Prostate gland (tissue), 2 donors: ENCODE measurements at regions not wholly inside any gene's neighbourhood (a gene's known extent, or its start where the extent isn't known, plus 50 kb on each side); places are given as distances from the start of the nearest gene placed in this dataset.

Experiments
- DNase-seq: peaks from one replicate; pipeline ENCODE4 v3.0.0-alpha.2; 2019; ENCODE audit warnings: low spot score
- H3K27ac ChIP-seq, 2 donors: fragments of 200-600 bp; sonication (generic); 2 replicates each; pipeline ENCODE4 v1.5.1; 2017 to 2019
- H3K27me3 ChIP-seq: fragments of 200-600 bp; sonication (generic); replicated peaks from 2 replicates; pipeline ENCODE4 v1.5.1; 2019; ENCODE audit not compliant: insufficient read depth
- H3K36me3 ChIP-seq, 2 donors: fragments of 200-600 bp; sonication (generic); 1 replicate in 1 of 2; 2 replicates in 1 of 2; pipeline versions ENCODE4 v1.5.1 to v1.8.1; 2017 to 2019
- H3K4me1 ChIP-seq: fragments of 200-600 bp; sonication (generic); replicated peaks from 2 replicates; pipeline ENCODE4 v1.5.1; 2019
- H3K4me3 ChIP-seq, 2 donors: fragments of 200-600 bp; sonication (generic); 2 replicates each; pipeline ENCODE4 v1.5.1; 2017 to 2019
- H3K9me3 ChIP-seq: fragments of 200-600 bp; sonication (generic); 2 replicates; pipeline ENCODE4 v1.5.1; 2017
- POLR2A ChIP-seq: fragments of 450-650 bp; IDR thresholded peaks from one replicate; pipeline ENCODE4 v1.6.1; 2016; ENCODE audit warnings: antibody characterized with exemption, mild to moderate bottlenecking
- POLR2AphosphoS5 ChIP-seq: sonication (generic); formaldehyde crosslinking; IDR thresholded peaks from one replicate; pipeline ENCODE4 v1.6.1; 2017; ENCODE audit warnings: antibody characterized with exemption
- WGBS: methylation state at CpG from one replicate; pipeline ENCODE4 v1.1.5; 2018; 5-methylcytosine and 5-hydroxymethylcytosine counted together
- intact Hi-C: fragments of 100-400 bp; cut with DNase I; formaldehyde crosslinking; loops from one replicate; pipeline ENCODE4 v1.14.2; 2022
- TF ChIP-seq, protein P1 (sequence below), 4 experiments: fragments of 200-600 bp in 2 of 4; fragments of 450-650 bp in 2 of 4; sonication (generic) in 2 of 4; IDR thresholded peaks; 1 replicate in 3 of 4; 2 replicates in 1 of 4; pipeline ENCODE4 v1.5.1; 2016 to 2019; ENCODE audit warnings: antibody characterized with exemption in 4 of 4, mild to moderate bottlenecking in 2 of 4, moderate library complexity in 2 of 4

DNA sequence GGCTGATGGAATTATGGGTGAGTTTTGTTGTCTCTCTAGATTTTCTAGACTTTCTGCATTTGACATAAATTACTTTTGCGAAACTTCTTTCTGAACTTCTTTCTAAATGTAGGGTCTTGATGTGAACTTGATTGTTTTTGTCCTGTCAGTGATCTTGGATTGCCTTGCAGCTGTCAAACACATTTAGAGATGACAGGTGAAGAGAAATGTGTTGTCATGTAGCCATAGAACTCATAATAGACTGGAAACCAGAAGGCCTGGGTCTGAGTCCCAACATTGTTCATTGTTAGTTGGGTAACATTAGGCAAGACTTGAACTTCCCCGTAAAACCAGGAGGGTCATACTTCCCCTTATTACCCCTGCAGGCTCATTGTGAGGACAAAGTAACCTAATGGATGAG lies 109.0 kb downstream of the LRIG3 start:
- TF ChIP-seq, protein P1, sequence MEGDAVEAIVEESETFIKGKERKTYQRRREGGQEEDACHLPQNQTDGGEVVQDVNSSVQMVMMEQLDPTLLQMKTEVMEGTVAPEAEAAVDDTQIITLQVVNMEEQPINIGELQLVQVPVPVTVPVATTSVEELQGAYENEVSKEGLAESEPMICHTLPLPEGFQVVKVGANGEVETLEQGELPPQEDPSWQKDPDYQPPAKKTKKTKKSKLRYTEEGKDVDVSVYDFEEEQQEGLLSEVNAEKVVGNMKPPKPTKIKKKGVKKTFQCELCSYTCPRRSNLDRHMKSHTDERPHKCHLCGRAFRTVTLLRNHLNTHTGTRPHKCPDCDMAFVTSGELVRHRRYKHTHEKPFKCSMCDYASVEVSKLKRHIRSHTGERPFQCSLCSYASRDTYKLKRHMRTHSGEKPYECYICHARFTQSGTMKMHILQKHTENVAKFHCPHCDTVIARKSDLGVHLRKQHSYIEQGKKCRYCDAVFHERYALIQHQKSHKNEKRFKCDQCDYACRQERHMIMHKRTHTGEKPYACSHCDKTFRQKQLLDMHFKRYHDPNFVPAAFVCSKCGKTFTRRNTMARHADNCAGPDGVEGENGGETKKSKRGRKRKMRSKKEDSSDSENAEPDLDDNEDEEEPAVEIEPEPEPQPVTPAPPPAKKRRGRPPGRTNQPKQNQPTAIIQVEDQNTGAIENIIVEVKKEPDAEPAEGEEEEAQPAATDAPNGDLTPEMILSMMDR (IDR thresholded peaks at IDR 0.05) = no peak
- TF ChIP-seq POLR2AphosphoS5 (no peak), POLR2A (no peak)
- Histone ChIP-seq H3K9me3 (no peaks in the 10 kb centered on the region), H3K27ac (no peak overlapping the region), H3K4me3 (no peak overlapping the region), H3K4me1 (no peaks in the 10 kb centered on the region), H3K27me3 (no peaks in the 10 kb centered on the region), H3K36me3 (no peaks in the 10 kb centered on the region)
- 83% methylated on average over 2 of the region's 2 CpGs for WGBS
- intact Hi-C loops = loop anchor here (10.0 kb wide), 1 partner anchor 273 kb away; no protein-coding TSS in a partner anchor
- DNase-seq = no peak

DNA sequence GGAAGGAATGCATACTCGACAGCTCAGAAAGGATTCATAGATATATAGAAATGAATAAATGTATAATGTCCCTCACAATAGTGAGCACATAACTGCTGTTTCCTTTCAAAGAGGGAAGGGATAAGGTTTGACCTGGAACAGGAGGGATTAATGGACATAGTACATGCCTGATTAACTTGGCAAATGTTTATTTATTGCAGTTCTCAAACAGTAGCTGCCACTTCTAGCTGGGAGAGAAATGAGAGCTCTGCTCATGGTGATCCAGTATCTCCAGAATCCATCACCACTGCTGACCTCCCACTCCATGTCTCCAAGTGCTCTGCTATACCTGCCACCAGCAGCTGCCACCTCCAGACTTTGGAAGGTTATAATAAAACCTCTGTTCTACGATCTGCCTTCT lies 108.1 kb downstream of the LRIG3 start:
- TF ChIP-seq POLR2AphosphoS5 (no peak), POLR2A (no peak)
- TF ChIP-seq, protein P1 (IDR thresholded peaks at IDR 0.05) = no peak
- no peak overlapping the region for H3K4me3 ChIP-seq
- intact Hi-C loops = loop anchor here (10.0 kb wide), 1 partner anchor 273 kb away; no protein-coding TSS in a partner anchor
- H3K9me3 ChIP-seq = no peaks in the 10 kb centered on the region
- no peak overlapping the region for H3K27ac ChIP-seq
- no peaks in the 10 kb centered on the region for H3K36me3 ChIP-seq
- DNase-seq = no peak
- 73% methylated on average over 2 of the region's 2 CpGs for WGBS
- no peaks in the 10 kb centered on the region for H3K4me1 ChIP-seq
- H3K27me3 ChIP-seq = no peaks in the 10 kb centered on the region

DNA sequence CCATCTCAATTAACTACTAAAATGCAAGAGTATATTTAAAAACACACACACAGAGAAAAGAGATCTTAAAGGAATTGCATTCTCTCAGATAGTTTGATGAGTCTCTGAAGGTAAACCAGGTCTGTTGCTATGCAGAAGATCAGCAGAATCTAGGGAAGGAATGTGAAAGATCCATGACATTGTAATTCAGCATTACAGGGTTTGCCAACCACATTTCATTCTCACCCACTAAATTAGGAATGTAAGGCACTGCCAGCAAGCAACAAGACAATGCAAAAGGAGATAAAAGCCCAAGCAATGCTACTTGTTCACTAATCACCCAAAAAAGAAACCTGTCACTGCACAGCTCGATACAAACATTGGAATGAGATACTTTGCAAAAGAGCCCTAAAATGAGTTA lies 106.3 kb downstream of the LRIG3 start:
- no peak for DNase-seq
- no peaks in the 10 kb centered on the region for H3K9me3 ChIP-seq
- H3K4me1 ChIP-seq = no peaks in the 10 kb centered on the region
- H3K36me3 ChIP-seq = no peaks in the 10 kb centered on the region
- 19% methylated on average over 1 of the region's 1 CpG for WGBS
- no peaks in the 10 kb centered on the region for H3K27me3 ChIP-seq
- no peak overlapping the region for H3K27ac ChIP-seq
- intact Hi-C loops = loop anchor here (10.0 kb wide), 1 partner anchor 271 kb away; no protein-coding TSS in a partner anchor
- H3K4me3 ChIP-seq = no peak overlapping the region
- TF ChIP-seq POLR2A (no peak), POLR2AphosphoS5 (no peak)
- TF ChIP-seq, protein P1 (IDR thresholded peaks at IDR 0.05) = no peak

DNA sequence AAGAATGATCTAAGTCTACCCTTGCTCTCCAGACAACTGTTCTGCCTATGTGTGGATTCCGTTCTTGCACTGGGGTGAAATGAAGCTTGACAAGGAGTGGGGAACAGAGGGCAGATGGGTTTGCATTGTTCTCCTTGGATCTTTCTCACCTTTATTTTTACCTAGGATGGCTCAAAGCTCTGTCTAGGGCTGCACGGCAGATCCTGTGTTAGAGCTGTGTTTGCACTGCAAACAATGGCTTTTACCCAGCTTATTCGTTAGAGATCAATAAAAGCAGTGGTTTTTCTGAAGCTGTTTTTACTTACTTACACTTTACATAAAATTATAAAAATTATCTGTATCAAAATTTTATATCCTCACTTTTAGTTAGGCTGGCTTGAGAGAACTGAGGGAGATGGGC lies 105.1 kb downstream of the LRIG3 start:
- Histone ChIP-seq H3K4me3 (no peak overlapping the region), H3K4me1 (no peaks in the 10 kb centered on the region), H3K36me3 (no peaks in the 10 kb centered on the region), H3K27me3 (no peaks in the 10 kb centered on the region), H3K9me3 (no peaks in the 10 kb centered on the region), H3K27ac (no peak overlapping the region)
- TF ChIP-seq POLR2A = no peak
- TF ChIP-seq POLR2AphosphoS5 = no peak
- TF ChIP-seq, protein P1 (IDR thresholded peaks at IDR 0.05) = no peak
- intact Hi-C loops = loop anchor here (10.0 kb wide), 1 partner anchor 270 kb away; no protein-coding TSS in a partner anchor
- no peak for DNase-seq
- WGBS = 56% methylated on average over 3 of the region's 3 CpGs

DNA sequence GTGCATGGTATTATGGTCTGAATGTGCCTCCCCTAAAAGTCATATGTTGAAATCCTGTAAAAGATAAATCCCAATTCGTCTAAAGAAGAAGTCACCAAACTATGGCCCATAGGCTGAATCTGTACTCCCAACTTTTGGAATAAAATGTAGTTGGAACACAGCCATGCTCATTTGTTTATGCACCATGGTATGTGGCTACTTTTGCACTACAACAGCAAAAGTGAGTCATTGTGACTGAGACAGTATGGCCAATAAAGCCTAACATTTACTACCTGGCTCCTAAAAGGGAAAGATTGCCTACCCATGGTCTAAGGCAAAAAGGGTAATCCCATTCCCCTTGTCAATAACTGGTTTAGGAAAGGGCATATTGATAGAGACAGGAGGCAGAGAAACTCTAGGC lies 101.8 kb downstream of the LRIG3 start:
- Histone ChIP-seq H3K9me3 (no peaks in the 10 kb centered on the region), H3K4me3 (no peak overlapping the region), H3K27me3 (no peaks in the 10 kb centered on the region), H3K27ac (no peak overlapping the region), H3K36me3 (no peaks in the 10 kb centered on the region), H3K4me1 (no peaks in the 10 kb centered on the region)
- intact Hi-C loops = loop anchor here (10.0 kb wide), 1 partner anchor 266 kb away; no protein-coding TSS in a partner anchor
- DNase-seq = no peak
- 93% methylated on average over 1 of the region's 1 CpG for WGBS
- TF ChIP-seq, protein P1 (IDR thresholded peaks at IDR 0.05) = no peak
- no peak for TF ChIP-seq POLR2A
- no peak for TF ChIP-seq POLR2AphosphoS5
